AG08395 (cell line): ENCODE measurements at regions not wholly inside any gene's neighbourhood (a gene's known extent, or its start where the extent isn't known, plus 50 kb on each side); places are given as distances from the start of the nearest gene placed in this dataset.
"Not testable (repeated sequence)": the region's sequence is repeated elsewhere in the genome, so short reads cannot be mapped to it uniquely, and the experiment has no call there.

ENCODE experiments used
- DNase-seq: peaks from one replicate; pipeline ENCODE4 v3.0.0; 2012; ENCODE audit warnings: mixed read lengths, low spot score

GRCh38 chr3:177676148-177676547, 478.9 kb upstream of the TBL1XR1 start:
- DNase-seq: no peak

GRCh38 chr3:177676947-177677587, 479.8 kb upstream of the TBL1XR1 start:
- DNase-seq: no peak

GRCh38 chr3:177679568-177680471, 482.5 kb upstream of the TBL1XR1 start:
- no peak for DNase-seq

- DNase-seq: peak; percentile 28
Measured at GRCh38 chr3:177680472-177680821, 483.2 kb upstream of the TBL1XR1 start.

GRCh38 chr3:177681156-177681555, 483.9 kb upstream of the TBL1XR1 start:
- DNase-seq: no peak

GRCh38 chr3:177681852-177682251, 484.6 kb upstream of the TBL1XR1 start:
- no peak for DNase-seq

GRCh38 chr3:177683586-177683985, 486.3 kb upstream of the TBL1XR1 start:
- DNase-seq: no peak

- DNase-seq: no peak
Measured at GRCh38 chr3:177686671-177687070, 489.4 kb upstream of the TBL1XR1 start.

GRCh38 chr3:177687291-177687690, 490.0 kb upstream of the TBL1XR1 start:
- no peak for DNase-seq

- no peak for DNase-seq
Measured at GRCh38 chr3:177688152-177688551, 490.9 kb upstream of the TBL1XR1 start.

GRCh38 chr3:177689077-177689476, 491.8 kb upstream of the TBL1XR1 start:
- DNase-seq: no peak

- no peak for DNase-seq
Measured at GRCh38 chr3:177689869-177690268, 492.6 kb upstream of the TBL1XR1 start.

- no peak for DNase-seq
Measured at GRCh38 chr3:177690306-177690705, 493.0 kb upstream of the TBL1XR1 start.

GRCh38 chr3:177692304-177692975, 495.2 kb upstream of the TBL1XR1 start:
- no peak for DNase-seq

- DNase-seq: no peak
Measured at GRCh38 chr3:177693616-177694264, 496.5 kb upstream of the TBL1XR1 start.

GRCh38 chr3:177694316-177694715, 497.0 kb upstream of the TBL1XR1 start:
- peak; percentile 23 for DNase-seq

GRCh38 chr3:177694951-177695350, 497.7 kb upstream of the TBL1XR1 start:
- no peak for DNase-seq

GRCh38 chr3:177700117-177700516, 502.8 kb upstream of the TBL1XR1 start:
- no peak for DNase-seq

- peak; percentile 12 for DNase-seq
Measured at GRCh38 chr3:177703788-177704187, 506.5 kb upstream of the TBL1XR1 start.

- DNase-seq: no peak
Measured at GRCh38 chr3:177705976-177706823, 508.9 kb upstream of the TBL1XR1 start.

- DNase-seq: not testable (repeated sequence)
Measured at GRCh38 chr3:177709470-177709869, 512.2 kb upstream of the TBL1XR1 start.
